ENCODE measurements at regions not wholly inside any gene's neighbourhood (a gene's known extent, or its start where the extent isn't known, plus 50 kb on each side); places are given as distances from the start of the nearest gene placed in this dataset.

GRCh38 chr18:56323673-56324072 lies 314.7 kb downstream of the TXNL1 start:
- TF ChIP-seq CTCF (IDR thresholded peaks at IDR 0.05) (no peak), POLR2A (IDR thresholded peaks at IDR 0.05) (no peak)
